ENCODE measurements at regions not wholly inside any gene's neighbourhood (a gene's known extent, or its start where the extent isn't known, plus 50 kb on each side); places are given as distances from the start of the nearest gene placed in this dataset.

GRCh38 chr9:79222483-79222882 is 349.3 kb upstream of the TLE4 start:
- TF ChIP-seq CTCF (IDR thresholded peaks at IDR 0.05; ENCODE audit: low read length, missing control alignments): no peak
- DNase-seq (ENCODE audit: low read depth): no peak
- no peak overlapping the region for H3K4me3 ChIP-seq (replicated peaks; ENCODE audit: low read depth, low read length)

GRCh38 chr9:79224672-79225433 is 346.9 kb upstream of the TLE4 start:
- H3K4me3 ChIP-seq (replicated peaks; ENCODE audit: low read depth, low read length): no peak overlapping the region
- DNase-seq (ENCODE audit: low read depth): peak; percentile 93
- no peak for TF ChIP-seq CTCF (IDR thresholded peaks at IDR 0.05; ENCODE audit: low read length, missing control alignments)

GRCh38 chr9:79233542-79233941 is 338.2 kb upstream of the TLE4 start:
- no peak overlapping the region for H3K4me3 ChIP-seq (replicated peaks; ENCODE audit: low read depth, low read length)
- peak; percentile 75 for TF ChIP-seq CTCF (IDR thresholded peaks at IDR 0.05; ENCODE audit: low read length, missing control alignments)
- peak; percentile 76 for DNase-seq (ENCODE audit: low read depth)

DNA sequence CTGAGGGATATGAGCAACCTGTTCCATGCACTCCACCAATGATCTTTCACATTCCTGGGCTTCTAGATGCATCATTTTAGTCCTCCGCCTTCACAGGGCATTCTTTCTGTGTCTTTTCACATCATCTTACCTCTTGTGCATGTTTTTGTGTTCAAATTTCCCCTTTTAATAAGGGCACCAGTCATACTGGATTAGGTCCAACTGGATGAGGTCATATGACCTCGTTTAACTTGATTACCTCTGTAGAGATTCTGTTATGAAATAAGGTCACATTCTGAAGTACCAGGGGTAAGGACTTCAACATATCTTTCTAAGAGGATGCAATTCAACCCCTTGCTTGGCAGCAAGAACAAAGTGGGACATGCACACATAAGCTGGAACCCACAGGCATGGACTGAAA is 335.3 kb upstream of the TLE4 start:
- DNase-seq (ENCODE audit: low read depth): no peak
- H3K4me3 ChIP-seq (replicated peaks; ENCODE audit: low read depth, low read length): no peak overlapping the region
- TF ChIP-seq CTCF (IDR thresholded peaks at IDR 0.05; ENCODE audit: low read length, missing control alignments): no peak

DNA sequence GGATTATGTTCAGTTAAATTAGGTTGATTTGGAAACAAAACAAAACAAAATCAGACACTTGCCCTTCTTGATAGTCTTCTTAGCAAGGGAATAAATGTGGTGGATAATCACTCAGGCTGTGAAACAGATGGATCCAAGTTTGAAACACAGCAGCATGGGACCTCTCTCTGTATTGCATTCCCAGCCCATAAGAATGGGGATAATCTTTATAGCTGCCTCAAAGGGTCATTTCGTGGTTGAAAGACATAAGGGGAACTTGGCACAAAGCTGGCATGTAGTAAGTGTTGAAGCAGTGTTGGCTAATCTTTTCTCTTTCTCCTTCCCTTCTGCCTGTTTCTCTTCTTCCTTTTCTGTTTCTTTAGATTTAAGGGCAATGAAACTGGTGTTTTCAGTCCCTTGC is 333.9 kb upstream of the TLE4 start:
- H3K4me3 ChIP-seq (replicated peaks; ENCODE audit: low read depth, low read length): no peak overlapping the region
- no peak for TF ChIP-seq CTCF (IDR thresholded peaks at IDR 0.05; ENCODE audit: low read length, missing control alignments)
- no peak for DNase-seq (ENCODE audit: low read depth)

DNA sequence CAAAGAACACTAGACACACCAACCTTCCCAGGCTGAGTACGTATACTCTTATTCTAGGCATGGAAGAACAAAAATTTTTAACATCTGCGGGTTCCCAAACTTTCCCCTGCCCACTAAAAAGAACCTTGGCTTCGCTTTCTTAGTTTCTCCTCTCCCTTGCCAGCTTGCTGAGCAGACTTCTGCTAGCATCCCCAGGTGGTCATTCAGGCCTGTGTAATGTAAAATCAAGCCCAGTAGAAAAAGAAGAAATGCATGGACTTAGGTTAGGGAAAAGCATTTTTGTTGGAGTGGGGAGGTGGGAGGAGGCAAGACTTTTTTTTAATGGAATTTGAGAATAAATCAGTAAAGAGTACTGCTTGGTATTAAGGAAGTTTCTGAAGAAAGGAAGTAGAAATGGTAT is 331.0 kb upstream of the TLE4 start:
- DNase-seq (ENCODE audit: low read depth): no peak
- no peak overlapping the region for H3K4me3 ChIP-seq (replicated peaks; ENCODE audit: low read depth, low read length)
- TF ChIP-seq CTCF (IDR thresholded peaks at IDR 0.05; ENCODE audit: low read length, missing control alignments): no peak

DNA sequence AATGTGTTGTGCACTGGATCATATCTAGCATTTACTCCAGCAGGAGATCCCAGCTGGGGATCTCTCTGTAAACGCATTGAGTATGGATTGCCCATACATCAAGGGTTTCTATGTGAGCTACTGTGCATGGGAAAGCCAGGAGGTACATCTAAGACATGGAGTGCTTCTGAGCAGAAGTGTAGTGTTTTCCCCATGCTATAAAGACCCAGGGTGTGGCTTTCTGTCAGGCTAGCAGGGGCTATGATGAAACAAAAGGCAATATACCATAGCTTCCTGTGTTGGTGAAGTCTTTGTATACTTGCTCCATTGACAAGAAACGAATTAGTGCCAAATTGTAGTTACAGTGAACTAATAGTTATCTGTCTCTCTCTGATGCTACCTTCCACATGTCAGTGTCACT is 329.3 kb upstream of the TLE4 start:
- H3K4me3 ChIP-seq (replicated peaks; ENCODE audit: low read depth, low read length): no peak overlapping the region
- TF ChIP-seq CTCF (IDR thresholded peaks at IDR 0.05; ENCODE audit: low read length, missing control alignments): no peak
- DNase-seq (ENCODE audit: low read depth): no peak

Measured in fibroblast of pulmonary artery (primary cell).